Stimulated activated CD8-positive, alpha-beta memory T cell treated with anti-CD3 and anti-CD28 coated beads, Interleukin-12 subunit alpha, Interleukin-12 subunit beta, amount 100 ng/mL, for 4 hours (primary cell): ENCODE measurements at regions not wholly inside any gene's neighbourhood (a gene's known extent, or its start where the extent isn't known, plus 50 kb on each side); places are given as distances from the start of the nearest gene placed in this dataset.
A peak's percentile ranks its signal among the peaks of the same experiment; 100 is the strongest.
"Not testable (repeated sequence)": the region's sequence is repeated elsewhere in the genome, so short reads cannot be mapped to it uniquely, and the experiment has no call there.

ENCODE experiments used
- DNase-seq: peaks from one replicate; pipeline ENCODE4 v3.0.0-alpha.2; 2020; ENCODE audit warnings: low read depth

- DNase-seq, result no peak
Measured at GRCh38 chr21:17738176-17738953, 80.8 kb downstream of the C21orf91 start.

- DNase-seq, result no peak
Measured at GRCh38 chr21:17736072-17736471, 83.1 kb downstream of the C21orf91 start.

GRCh38 chr21:17733209-17733608 lies 85.9 kb downstream of the C21orf91 start:
- DNase-seq, result no peak

- no peak for DNase-seq
Measured at GRCh38 chr21:17732306-17732705, 86.8 kb downstream of the C21orf91 start.

- no peak for DNase-seq
Measured at GRCh38 chr21:17731554-17731953, 87.6 kb downstream of the C21orf91 start.

- no peak for DNase-seq
Measured at GRCh38 chr21:17730782-17731181, 88.4 kb downstream of the C21orf91 start.

- no peak for DNase-seq
Measured at GRCh38 chr21:17729455-17729854, 89.7 kb downstream of the C21orf91 start.

GRCh38 chr21:17727361-17727760 lies 91.8 kb downstream of the C21orf91 start:
- DNase-seq, result no peak

GRCh38 chr21:17726047-17726829 lies 92.9 kb downstream of the C21orf91 start:
- DNase-seq, result no peak

- no peak for DNase-seq
Measured at GRCh38 chr21:17725339-17725738, 93.8 kb downstream of the C21orf91 start.

- DNase-seq, result no peak
Measured at GRCh38 chr21:17712887-17713286, 100.2 kb upstream of the BTG3 start.

GRCh38 chr21:17711896-17712295 lies 99.2 kb upstream of the BTG3 start:
- no peak for DNase-seq

GRCh38 chr21:17709266-17709611 lies 96.5 kb upstream of the BTG3 start:
- no peak for DNase-seq

- DNase-seq, result no peak
Measured at GRCh38 chr21:17708522-17709265, 96.0 kb upstream of the BTG3 start.

- no peak for DNase-seq
Measured at GRCh38 chr21:17699524-17700189, 87.0 kb upstream of the BTG3 start.

GRCh38 chr21:17697473-17697872 lies 84.8 kb upstream of the BTG3 start:
- DNase-seq, result no peak

- not testable (repeated sequence) for DNase-seq
Measured at GRCh38 chr21:17694416-17694815, 81.7 kb upstream of the BTG3 start.

GRCh38 chr21:17693801-17694200 lies 81.1 kb upstream of the BTG3 start:
- DNase-seq, result no peak

- no peak for DNase-seq
Measured at GRCh38 chr21:17690078-17690494, 77.4 kb upstream of the BTG3 start.

GRCh38 chr21:17688912-17689874 lies 76.5 kb upstream of the BTG3 start:
- peak; percentile 8 for DNase-seq

- no peak for DNase-seq
Measured at GRCh38 chr21:17682924-17683323, 70.2 kb upstream of the BTG3 start.
